CD4-positive, alpha-beta T cell treated with Interferon gamma for 1 hour (primary cell): ENCODE measurements at regions not wholly inside any gene's neighbourhood (a gene's known extent, or its start where the extent isn't known, plus 50 kb on each side); places are given as distances from the start of the nearest gene placed in this dataset.
A peak's percentile ranks its signal among the peaks of the same experiment; 100 is the strongest.
"Not testable (repeated sequence)": the region's sequence is repeated elsewhere in the genome, so short reads cannot be mapped to it uniquely, and the experiment has no call there.

Experiments used
- DNase-seq: peaks from one replicate; pipeline ENCODE4 v3.0.0-alpha.2; 2020

- no peak for DNase-seq
Observed at GRCh38 chr10:30728766-30729165, 99.2 kb upstream of the LYZL2 start.

GRCh38 chr10:30728127-30728526 lies 98.6 kb upstream of the LYZL2 start:
- DNase-seq: no peak

GRCh38 chr10:30727524-30727923 lies 98.0 kb upstream of the LYZL2 start:
- DNase-seq: no peak

GRCh38 chr10:30726783-30727414 lies 97.3 kb upstream of the LYZL2 start:
- peak; percentile 66 for DNase-seq

GRCh38 chr10:30725661-30726060 lies 96.1 kb upstream of the LYZL2 start:
- no peak for DNase-seq

- DNase-seq: no peak
Observed at GRCh38 chr10:30724296-30724695, 94.7 kb upstream of the LYZL2 start.

- DNase-seq: no peak
Observed at GRCh38 chr10:30722956-30723620, 93.5 kb upstream of the LYZL2 start.

- DNase-seq: no peak
Observed at GRCh38 chr10:30719832-30720231, 90.3 kb upstream of the LYZL2 start.

GRCh38 chr10:30709700-30710358 lies 80.3 kb upstream of the LYZL2 start:
- DNase-seq: no peak

GRCh38 chr10:30709229-30709628 lies 79.7 kb upstream of the LYZL2 start:
- DNase-seq: no peak

GRCh38 chr10:30708234-30708633 lies 78.7 kb upstream of the LYZL2 start:
- DNase-seq: no peak

GRCh38 chr10:30706189-30706588 lies 76.6 kb upstream of the LYZL2 start:
- DNase-seq: not testable (repeated sequence)

GRCh38 chr10:30705625-30706149 lies 76.1 kb upstream of the LYZL2 start:
- no peak for DNase-seq

GRCh38 chr10:30705101-30705624 lies 75.6 kb upstream of the LYZL2 start:
- DNase-seq: peak; percentile 31

GRCh38 chr10:30704601-30705100 lies 75.1 kb upstream of the LYZL2 start:
- not testable (repeated sequence) for DNase-seq

GRCh38 chr10:30704026-30704600 lies 74.6 kb upstream of the LYZL2 start:
- no peak for DNase-seq

GRCh38 chr10:30703446-30703845 lies 73.9 kb upstream of the LYZL2 start:
- DNase-seq: not testable (repeated sequence)

GRCh38 chr10:30702860-30703259 lies 73.3 kb upstream of the LYZL2 start:
- DNase-seq: no peak

- DNase-seq: peak; percentile 75
Observed at GRCh38 chr10:30701451-30702173, 72.1 kb upstream of the LYZL2 start.

- DNase-seq: no peak
Observed at GRCh38 chr10:30697806-30698205, 68.3 kb upstream of the LYZL2 start.

GRCh38 chr10:30697221-30697620 lies 67.7 kb upstream of the LYZL2 start:
- DNase-seq: not testable (repeated sequence)

- DNase-seq: not testable (repeated sequence)
Observed at GRCh38 chr10:30696416-30697185, 67.0 kb upstream of the LYZL2 start.
